Activated CD8-positive, alpha-beta T cell treated with anti-CD3 and anti-CD28 coated beads, Interleukin-2, amount 10 ng/mL, durations not matched to agents 7 days and 5 days (primary cell): ENCODE measurements at regions not wholly inside any gene's neighbourhood (a gene's known extent, or its start where the extent isn't known, plus 50 kb on each side); places are given as distances from the start of the nearest gene placed in this dataset.
"Not testable (repeated sequence)": the region's sequence is repeated elsewhere in the genome, so short reads cannot be mapped to it uniquely, and the experiment has no call there.

Experiments
- ATAC-seq: fragments of 150-1000 bp; cut with Tn5 transposase; one replicate; pipeline ENCODE4 v1.10.0; 2021; ENCODE audit warnings: moderate library complexity
- CTCF ChIA-PET: fragments of 350-600 bp; sonication (Branson Sonifier 250); formaldehyde crosslinking; loops from one replicate; lab custom pipeline; 2021; ENCODE audit warnings: antibody characterized with exemption; lab: Charles Lee
- POLR2A ChIA-PET: fragments of 350-600 bp; sonication (Branson Sonifier 250); formaldehyde crosslinking; loops from one replicate; lab custom pipeline; 2021; ENCODE audit warnings: antibody characterized with exemption; lab: Charles Lee
- DNase-seq: peaks from one replicate; pipeline ENCODE4 v3.0.0-alpha.2; 2020
- H3K27ac Mint-ChIP-seq: one replicate; pipeline ENCODE4 v1.8.0; 2021; ENCODE audit warnings: mild to moderate bottlenecking, mixed read lengths
- H3K27me3 Mint-ChIP-seq: one replicate; pipeline ENCODE4 v1.8.0; 2021; ENCODE audit warnings: low read depth, mixed read lengths
- H3K36me3 Mint-ChIP-seq: one replicate; pipeline ENCODE4 v1.8.0; 2021; ENCODE audit warnings: low read depth, mixed read lengths
- H3K4me1 Mint-ChIP-seq: one replicate; pipeline ENCODE4 v1.8.0; 2021; ENCODE audit warnings: low read depth, mixed read lengths
- H3K4me3 Mint-ChIP-seq: one replicate; pipeline ENCODE4 v1.8.0; 2021; ENCODE audit warnings: mild to moderate bottlenecking, mixed read lengths
- H3K9me3 Mint-ChIP-seq: one replicate; pipeline ENCODE4 v1.8.0; 2022; ENCODE audit warnings: mixed read lengths; ENCODE audit not compliant: insufficient read depth

GRCh38 chr3:124352149-124352539 is 360.2 kb upstream of the ROPN1 start:
- CTCF ChIA-PET = interaction anchor here (1.6 to 1.7 kb wide), 2 partner anchors 10 to 30 kb away, joined by 3 to 4 read pairs; no protein-coding TSS in a partner anchor
- no peaks in the 10 kb centered on the region for H3K36me3 Mint-ChIP-seq

GRCh38 chr3:124353691-124354090 is 361.8 kb upstream of the ROPN1 start:
- H3K36me3 Mint-ChIP-seq = no peaks in the 10 kb centered on the region
- no peaks in the 10 kb centered on the region for H3K4me1 Mint-ChIP-seq
- ATAC-seq = no peak
- no peak overlapping the region for H3K27ac Mint-ChIP-seq
- ChIA-PET CTCF (no interaction called here), POLR2A (no interaction called here)
- peaks cover 12% of the 10 kb centered on the region for H3K27me3 Mint-ChIP-seq
- no peak for DNase-seq
- H3K4me3 Mint-ChIP-seq = no peak overlapping the region
- H3K9me3 Mint-ChIP-seq = no peaks in the 10 kb centered on the region

More at GRCh38 chr3:124352149-124352539, 360.2 kb upstream of the ROPN1 start:
- Mint-ChIP-seq H3K4me1 (no peaks in the 10 kb centered on the region), H3K4me3 (no peak overlapping the region), H3K9me3 (no peaks in the 10 kb centered on the region), H3K27ac (no peak overlapping the region), H3K27me3 (peaks cover 15% of the 10 kb centered on the region)
- POLR2A ChIA-PET = no interaction called here
- no peak for ATAC-seq
- no peak for DNase-seq

GRCh38 chr3:124354150-124354549 is 362.2 kb upstream of the ROPN1 start:
- Mint-ChIP-seq H3K27ac (no peak overlapping the region), H3K9me3 (no peaks in the 10 kb centered on the region), H3K36me3 (no peaks in the 10 kb centered on the region), H3K4me3 (no peak overlapping the region), H3K4me1 (no peaks in the 10 kb centered on the region), H3K27me3 (peaks cover 12% of the 10 kb centered on the region)
- CTCF ChIA-PET = no interaction called here
- DNase-seq (no peak), ATAC-seq (no peak)
- POLR2A ChIA-PET = no interaction called here

DNA sequence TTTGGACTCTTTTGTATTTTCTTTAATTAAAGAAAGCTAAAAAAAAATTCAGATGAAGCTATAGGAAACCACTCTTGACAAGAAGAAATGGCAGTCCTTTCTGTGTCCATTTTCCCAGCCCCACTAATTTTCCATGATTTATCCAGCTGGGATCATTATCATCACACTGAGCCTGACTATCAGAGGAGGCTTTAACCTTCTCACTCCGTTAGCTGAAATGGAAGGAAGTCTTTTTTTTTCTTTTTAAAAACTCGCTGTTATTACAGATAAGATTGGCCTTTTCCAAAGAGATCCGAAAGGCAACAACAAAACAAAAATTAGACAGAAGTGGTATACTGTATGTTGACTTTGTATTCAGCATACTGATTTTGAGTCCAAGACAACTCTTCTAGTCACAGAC is 366.2 kb upstream of the ROPN1 start:
- CTCF ChIA-PET = no interaction called here
- DNase-seq (no peak), ATAC-seq (no peak)
- Mint-ChIP-seq H3K27me3 (peaks cover 14% of the 10 kb centered on the region), H3K4me3 (no peak overlapping the region), H3K9me3 (no peaks in the 10 kb centered on the region), H3K27ac (no peak overlapping the region), H3K4me1 (no peaks in the 10 kb centered on the region), H3K36me3 (no peaks in the 10 kb centered on the region)
- POLR2A ChIA-PET = no interaction called here

GRCh38 chr3:124360155-124360554 is 368.2 kb upstream of the ROPN1 start:
- no peak for ATAC-seq
- no peak overlapping the region for H3K27ac Mint-ChIP-seq
- no peak overlapping the region for H3K4me3 Mint-ChIP-seq
- ChIA-PET CTCF (no interaction called here), POLR2A (no interaction called here)
- H3K9me3 Mint-ChIP-seq = no peaks in the 10 kb centered on the region
- H3K36me3 Mint-ChIP-seq = no peaks in the 10 kb centered on the region
- H3K27me3 Mint-ChIP-seq = peaks cover 12% of the 10 kb centered on the region
- no peak for DNase-seq
- no peaks in the 10 kb centered on the region for H3K4me1 Mint-ChIP-seq

- POLR2A ChIA-PET = no interaction called here
- CTCF ChIA-PET = interaction anchor here (0.7 kb wide), 1 partner anchor 171 kb away, joined by 3 read pairs; no protein-coding TSS in a partner anchor
- Mint-ChIP-seq H3K27ac (no peak overlapping the region), H3K9me3 (no peaks in the 10 kb centered on the region), H3K36me3 (no peaks in the 10 kb centered on the region), H3K27me3 (peaks cover 12% of the 10 kb centered on the region), H3K4me1 (no peaks in the 10 kb centered on the region), H3K4me3 (no peak overlapping the region)
- ATAC-seq (no peak), DNase-seq (no peak)
These were observed 368.6 kb upstream of the ROPN1 start for GRCh38 chr3:124360563-124360962.

DNA sequence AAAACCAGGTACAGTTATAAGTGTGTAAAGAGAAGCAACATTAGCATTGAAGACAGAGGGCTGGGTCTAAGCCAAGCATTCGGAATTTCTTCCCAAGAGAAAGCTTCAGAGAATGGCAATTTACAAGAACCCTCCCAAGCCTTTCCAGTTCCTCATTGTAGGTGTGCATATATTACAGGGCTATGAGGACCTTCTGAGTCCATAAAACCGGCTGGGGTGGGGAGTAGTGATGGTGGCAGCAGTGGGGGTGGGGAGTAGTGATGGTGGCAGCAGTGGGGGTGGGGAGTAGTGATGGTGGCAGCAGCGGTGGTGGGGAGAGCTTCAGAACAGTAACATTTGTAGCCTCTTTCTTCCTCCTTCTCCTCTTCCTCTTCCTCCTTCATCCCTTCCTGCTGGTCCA is 368.7 kb upstream of the UMPS start:
- Mint-ChIP-seq H3K4me3 (no peak overlapping the region), H3K36me3 (no peaks in the 10 kb centered on the region), H3K9me3 (no peaks in the 10 kb centered on the region), H3K4me1 (no peaks in the 10 kb centered on the region), H3K27me3 (peaks cover 12% of the 10 kb centered on the region), H3K27ac (no peak overlapping the region)
- DNase-seq (no peak), ATAC-seq (no peak)
- ChIA-PET CTCF (interaction anchor here (1.0 to 1.4 kb wide), 2 partner anchors 9 kb away, joined by 3 to 4 read pairs; no protein-coding TSS in a partner anchor), POLR2A (no interaction called here)

- no peak overlapping the region for H3K27ac Mint-ChIP-seq
- DNase-seq = no peak
- CTCF ChIA-PET = interaction anchor here (1.0 to 1.4 kb wide), 2 partner anchors 8 to 10 kb away, joined by 3 to 4 read pairs; no protein-coding TSS in a partner anchor
These were observed 367.8 kb upstream of the UMPS start for GRCh38 chr3:124362455-124362854.

DNA sequence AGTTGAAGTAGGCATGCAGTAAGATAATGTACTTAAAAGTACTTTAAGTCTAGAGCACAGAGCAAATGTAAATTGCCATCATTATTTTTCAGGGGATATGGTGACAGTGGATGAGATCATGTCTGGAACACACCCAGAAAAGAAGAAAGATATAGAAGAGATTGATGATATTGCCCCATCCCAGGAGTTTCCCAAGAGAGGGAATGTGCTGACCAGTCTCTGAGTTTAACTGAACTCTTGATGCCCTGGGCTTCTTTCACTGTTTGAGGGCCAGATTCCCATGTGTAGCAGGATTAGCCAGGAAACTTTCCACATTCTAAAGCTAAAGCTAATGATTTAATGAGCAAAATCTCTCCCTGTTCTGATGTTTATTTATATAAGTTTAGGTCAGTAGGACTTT is 366.8 kb upstream of the UMPS start:
- peaks cover 12% of the 10 kb centered on the region for H3K27me3 Mint-ChIP-seq
- CTCF ChIA-PET = no interaction called here
- no peak overlapping the region for H3K4me3 Mint-ChIP-seq
- H3K27ac Mint-ChIP-seq = no peak overlapping the region
- POLR2A ChIA-PET = no interaction called here
- H3K9me3 Mint-ChIP-seq = no peaks in the 10 kb centered on the region
- H3K36me3 Mint-ChIP-seq = no peaks in the 10 kb centered on the region
- ATAC-seq (no peak), DNase-seq (no peak)
- no peaks in the 10 kb centered on the region for H3K4me1 Mint-ChIP-seq

More at GRCh38 chr3:124362455-124362854, 367.8 kb upstream of the UMPS start:
- Mint-ChIP-seq H3K27me3 (peaks cover 12% of the 10 kb centered on the region), H3K4me3 (no peak overlapping the region), H3K9me3 (no peaks in the 10 kb centered on the region), H3K36me3 (no peaks in the 10 kb centered on the region), H3K4me1 (no peaks in the 10 kb centered on the region)
- no peak for ATAC-seq
- POLR2A ChIA-PET = no interaction called here

- Mint-ChIP-seq H3K4me3 (no peak overlapping the region), H3K27ac (no peak overlapping the region), H3K27me3 (peaks cover 12% of the 10 kb centered on the region), H3K36me3 (no peaks in the 10 kb centered on the region), H3K9me3 (no peaks in the 10 kb centered on the region), H3K4me1 (no peaks in the 10 kb centered on the region)
- ChIA-PET POLR2A (no interaction called here), CTCF (no interaction called here)
- no peak for ATAC-seq
- DNase-seq = no peak
These were observed 365.8 kb upstream of the UMPS start for GRCh38 chr3:124364317-124365020.

- H3K27ac Mint-ChIP-seq, ATAC-seq, CTCF ChIA-PET, POLR2A ChIA-PET, H3K36me3 Mint-ChIP-seq, DNase-seq, H3K4me3 Mint-ChIP-seq, H3K9me3 Mint-ChIP-seq, H3K4me1 Mint-ChIP-seq: not testable (repeated sequence)
- peaks cover 12% of the 10 kb centered on the region for H3K27me3 Mint-ChIP-seq
These were observed 363.6 kb upstream of the UMPS start for GRCh38 chr3:124366655-124367054.

DNA sequence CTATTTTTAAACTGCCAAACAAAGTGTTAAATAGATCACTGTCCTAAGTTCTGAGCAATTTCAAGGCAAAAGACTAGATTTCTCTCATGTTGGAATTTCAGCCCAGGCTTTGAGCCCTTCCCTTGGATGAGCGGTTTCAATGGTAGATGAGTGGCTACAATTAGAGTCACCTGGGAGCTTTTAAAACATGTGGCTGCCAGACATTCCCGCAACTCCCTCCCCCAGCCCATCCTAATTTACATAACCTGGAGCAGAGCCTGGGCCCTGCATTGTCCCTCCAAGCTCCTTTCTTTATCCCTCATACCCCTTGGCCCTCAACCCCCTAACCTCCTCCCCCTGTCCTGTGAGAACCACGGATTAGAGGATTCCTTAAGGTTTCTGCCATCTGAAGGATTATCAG is 357.5 kb upstream of the UMPS start:
- ATAC-seq (no peak), DNase-seq (no peak)
- no peak overlapping the region for H3K27ac Mint-ChIP-seq
- POLR2A ChIA-PET = no interaction called here
- no peaks in the 10 kb centered on the region for H3K9me3 Mint-ChIP-seq
- peaks cover 10% of the 10 kb centered on the region for H3K27me3 Mint-ChIP-seq
- CTCF ChIA-PET = no interaction called here
- no peaks in the 10 kb centered on the region for H3K36me3 Mint-ChIP-seq
- no peaks in the 10 kb centered on the region for H3K4me1 Mint-ChIP-seq
- no peak overlapping the region for H3K4me3 Mint-ChIP-seq
